H1 (cell line): ENCODE measurements at regions not wholly inside any gene's neighbourhood (a gene's known extent, or its start where the extent isn't known, plus 50 kb on each side); places are given as distances from the start of the nearest gene placed in this dataset.

ENCODE experiments used
- CHD2 ChIP-seq: IDR thresholded peaks from 2 replicates; pipeline ENCODE4 v1.6.1; 2012; ENCODE audit warnings: low read length, improper control_type of control experiment
- GTF2F1 ChIP-seq: IDR thresholded peaks from 2 replicates; pipeline ENCODE4 v1.6.1; 2012; ENCODE audit warnings: low read depth, low read length, improper control_type of control experiment, borderline replicate concordance
- JUND ChIP-seq: IDR thresholded peaks from 2 replicates; pipeline ENCODE4 v1.6.1; 2011; ENCODE audit warnings: mild to moderate bottlenecking, improper control_type of control experiment, low read length
- RBBP5 ChIP-seq: IDR thresholded peaks from 2 replicates; pipeline ENCODE4 v1.7.1; 2012; ENCODE audit warnings: low read depth, mild to moderate bottlenecking, inconsistent platforms, low read length, moderate library complexity, borderline replicate concordance
- TAF7 ChIP-seq: optimal IDR thresholded peaks from 2 replicates; pipeline ENCODE3; 2011; ENCODE audit warnings: low read depth, mild to moderate bottlenecking, inconsistent platforms, low read length, moderate library complexity, borderline replicate concordance

DNA sequence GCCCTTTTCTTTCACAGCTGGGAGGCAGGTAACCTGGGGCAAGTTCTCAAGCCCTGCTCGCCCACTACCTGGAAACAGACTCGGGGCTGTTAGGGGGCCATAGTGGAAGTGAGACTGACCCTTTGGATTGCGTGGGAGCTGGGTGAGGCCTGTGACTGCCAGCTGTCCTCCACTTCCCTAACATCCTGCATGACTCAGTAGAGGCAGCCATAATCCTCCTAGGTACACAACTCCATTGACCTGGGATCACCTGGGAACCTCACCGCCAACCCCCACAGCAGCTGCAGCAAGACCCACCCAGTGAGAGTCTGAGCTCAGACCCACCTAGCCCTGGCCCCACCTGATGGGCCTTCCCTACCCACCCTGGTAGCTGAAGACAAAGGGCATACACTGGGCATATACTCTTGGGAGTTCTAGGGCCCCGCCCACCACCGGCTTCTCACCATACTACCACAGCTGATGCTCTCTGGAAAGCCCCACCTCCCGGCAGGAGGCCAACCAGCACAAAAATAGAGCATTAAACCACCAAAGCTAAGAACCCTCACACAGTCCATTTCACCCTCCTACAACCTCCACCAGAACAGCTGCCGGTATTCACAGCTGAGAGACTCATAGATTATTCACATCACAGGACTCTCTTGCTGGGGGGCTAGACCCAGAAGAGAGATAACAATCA is 61.1 kb upstream of the DCTD start (continued):
- TF ChIP-seq JUND (no peak), CHD2 (no peak), RBBP5 (no peak), GTF2F1 (no peak), TAF7 (no peak)
